ENCODE measurements at regions not wholly inside any gene's neighbourhood (a gene's known extent, or its start where the extent isn't known, plus 50 kb on each side); places are given as distances from the start of the nearest gene placed in this dataset.

- peaks cover 1% of the 10 kb centered on the region; the same call in 1 of the 2 replicates for H3K4me1 ChIP-seq (ENCODE audit: control insufficient read depth, insufficient read depth, low read length)
- no peak overlapping the region for H3K18ac ChIP-seq (ENCODE audit: low read depth, low read length)
These were observed 533.1 kb upstream of the TENM4 start for GRCh38 chr11:79973721-79974617.

More at GRCh38 chr11:79973721-79974617, 533.1 kb upstream of the TENM4 start:
- Histone ChIP-seq H2AK9ac (replicated peaks; ENCODE audit: low read depth, low read length, poor library complexity) (no peak overlapping the region), H2BK15ac (ENCODE audit: low read depth, low read length) (no peak overlapping the region), H3K27me3 (ENCODE audit: control insufficient read depth, insufficient read depth, low read length) (no peaks in the 10 kb centered on the region), H2AFZ (replicated peaks; ENCODE audit: low read length, poor library complexity) (peak overlapping the region; percentile 77), H2BK120ac (ENCODE audit: low read depth, low read length) (no peak overlapping the region), H3K9me1 (ENCODE audit: insufficient read depth, low read length) (no peaks in the 10 kb centered on the region), H3K27ac (ENCODE audit: insufficient read depth, low read length) (no peak overlapping the region), H3K56ac (ENCODE audit: extremely low read depth, insufficient read depth, low read length) (no peak overlapping the region), H3K79me1 (ENCODE audit: low read depth in 1 of 2, low read length in 2 of 2) (no peaks in the 10 kb centered on the region), H2AK5ac (ENCODE audit: low read depth, low read length) (no peak overlapping the region), H4K5ac (ENCODE audit: low read depth, low read length) (no peak overlapping the region), H2BK5ac (ENCODE audit: low read depth, low read length, poor library complexity, severe bottlenecking) (no peak overlapping the region), H3K36me3 (ENCODE audit: control insufficient read depth, insufficient read depth, low read length) (no peaks in the 10 kb centered on the region), H4K20me1 (ENCODE audit: insufficient read depth, low read length) (no peaks in the 10 kb centered on the region), H2BK20ac (ENCODE audit: low read depth, low read length) (no peak overlapping the region), H3K4ac (ENCODE audit: low read depth, low read length) (no peak overlapping the region), H3K4me3 (ENCODE audit: insufficient read depth, low read depth, low read length) (peak overlapping the region; percentile 43; the same call in 1 of the 2 replicates), H3K14ac (replicated peaks; ENCODE audit: low read depth, low read length) (no peak overlapping the region; the same call in 1 of the 2 replicates), H3K9ac (ENCODE audit: low read depth, low read length) (no peak overlapping the region), H3K9me3 (ENCODE audit: control insufficient read depth, insufficient read depth, low read length) (no peaks in the 10 kb centered on the region), H4K8ac (ENCODE audit: low read depth in 2 of 2, low read length in 2 of 2) (no peak overlapping the region), H4K91ac (ENCODE audit: insufficient read depth, low read depth, low read length) (no peak overlapping the region), H3K4me2 (ENCODE audit: low read depth, low read length) (peak overlapping the region; percentile 89), H3K23ac (ENCODE audit: low read depth, low read length) (no peak overlapping the region)
- CTCF ChIA-PET: interaction anchor here (1.7 kb wide), 1 partner anchor 8 kb away, joined by 5 read pairs; no protein-coding TSS in a partner anchor
- WGBS, 2 experiments (ENCODE audit: extremely low coverage in 2 of 2, insufficient read length in 1 of 2): no CpG with 5 or more reads among the region's 7 CpGs
- TF ChIP-seq RFX5 (IDR thresholded peaks at IDR 0.05; ENCODE audit: low read depth, low read length) (no peak), CEBPB (IDR thresholded peaks at IDR 0.05; ENCODE audit: low read depth, low read length) (peak; percentile 66; the same call in 1 of the 2 replicates)
- dilution Hi-C loops (cut with HindIII; ENCODE audit: low sequenced_read_pairs, unreplicated experiment): no loop called here
- ATAC-seq (ENCODE audit: low read depth) (peak; percentile 93), DNase-seq (peak; percentile 31)
- POLR2A ChIA-PET (ENCODE audit: unreplicated experiment): no interaction called here
- intact Hi-C loops (cut with micrococcal nuclease): no loop called here
- BruUV-seq (replicated peaks): no TSS peak
- in situ Hi-C loops (cut with MboI; ENCODE audit: low sequenced_read_pairs): no loop called here
